ENCODE measurements at regions not wholly inside any gene's neighbourhood (a gene's known extent, or its start where the extent isn't known, plus 50 kb on each side); places are given as distances from the start of the nearest gene placed in this dataset.

DNA sequence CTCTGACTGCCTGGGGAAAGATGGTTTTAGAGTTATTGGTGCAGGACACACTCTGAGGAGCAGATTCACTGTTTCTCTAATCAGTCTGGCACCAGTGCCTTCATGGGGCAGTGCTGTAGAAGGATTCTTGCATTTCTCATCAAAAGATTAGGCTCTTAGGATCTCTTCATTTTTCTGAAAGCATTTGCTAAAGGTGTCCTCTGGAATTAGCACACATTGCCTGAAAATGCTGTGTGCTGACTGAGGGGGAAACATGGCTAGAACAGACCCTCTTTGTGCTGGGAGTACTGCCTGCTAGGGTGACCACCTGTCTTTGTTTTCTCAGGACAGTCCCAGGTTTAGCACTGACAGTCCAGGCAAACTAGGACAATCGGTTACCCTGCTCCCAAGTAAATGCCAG, 301.0 kb downstream of the PTEN start:
- TF ChIP-seq, protein P1, sequence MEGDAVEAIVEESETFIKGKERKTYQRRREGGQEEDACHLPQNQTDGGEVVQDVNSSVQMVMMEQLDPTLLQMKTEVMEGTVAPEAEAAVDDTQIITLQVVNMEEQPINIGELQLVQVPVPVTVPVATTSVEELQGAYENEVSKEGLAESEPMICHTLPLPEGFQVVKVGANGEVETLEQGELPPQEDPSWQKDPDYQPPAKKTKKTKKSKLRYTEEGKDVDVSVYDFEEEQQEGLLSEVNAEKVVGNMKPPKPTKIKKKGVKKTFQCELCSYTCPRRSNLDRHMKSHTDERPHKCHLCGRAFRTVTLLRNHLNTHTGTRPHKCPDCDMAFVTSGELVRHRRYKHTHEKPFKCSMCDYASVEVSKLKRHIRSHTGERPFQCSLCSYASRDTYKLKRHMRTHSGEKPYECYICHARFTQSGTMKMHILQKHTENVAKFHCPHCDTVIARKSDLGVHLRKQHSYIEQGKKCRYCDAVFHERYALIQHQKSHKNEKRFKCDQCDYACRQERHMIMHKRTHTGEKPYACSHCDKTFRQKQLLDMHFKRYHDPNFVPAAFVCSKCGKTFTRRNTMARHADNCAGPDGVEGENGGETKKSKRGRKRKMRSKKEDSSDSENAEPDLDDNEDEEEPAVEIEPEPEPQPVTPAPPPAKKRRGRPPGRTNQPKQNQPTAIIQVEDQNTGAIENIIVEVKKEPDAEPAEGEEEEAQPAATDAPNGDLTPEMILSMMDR (IDR thresholded peaks at IDR 0.05), result no peak
- no peak for TF ChIP-seq POLR2A (IDR thresholded peaks at IDR 0.05)

All from Peyer's patch (tissue), 4 donors.